ENCODE measurements at regions not wholly inside any gene's neighbourhood (a gene's known extent, or its start where the extent isn't known, plus 50 kb on each side); places are given as distances from the start of the nearest gene placed in this dataset.

DNA sequence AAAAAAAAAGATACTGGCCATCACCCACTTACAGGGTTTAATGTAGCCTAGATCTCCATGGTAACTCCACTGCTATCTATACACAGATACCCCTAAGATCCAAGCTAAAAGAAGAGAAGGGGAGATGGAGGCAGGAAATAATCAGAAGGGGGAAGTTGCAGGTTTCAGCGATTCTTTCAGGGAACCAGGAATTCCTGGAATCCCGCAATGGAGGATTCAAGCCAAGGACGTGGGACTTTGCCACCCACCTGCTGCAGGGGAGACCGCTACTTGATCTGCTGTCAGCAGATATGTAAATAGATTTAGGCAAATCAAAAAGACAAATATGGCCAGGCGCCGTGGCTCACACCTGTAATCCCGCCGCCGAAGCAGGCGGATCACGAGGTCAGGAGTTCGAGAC lies 121.1 kb downstream of the AIPL1 start:
- TF ChIP-seq ZNF8 (CRISPR knock-in tag; IDR thresholded peaks at IDR 0.05) (no peak), ISL1 (CRISPR knock-in tag; IDR thresholded peaks at IDR 0.05) (no peak), CSDC2 (CRISPR knock-in tag; IDR thresholded peaks at IDR 0.05) (no peak), ZNF70 (CRISPR knock-in tag; IDR thresholded peaks at IDR 0.05) (no peak)
- TF ChIP-seq, protein P1, sequence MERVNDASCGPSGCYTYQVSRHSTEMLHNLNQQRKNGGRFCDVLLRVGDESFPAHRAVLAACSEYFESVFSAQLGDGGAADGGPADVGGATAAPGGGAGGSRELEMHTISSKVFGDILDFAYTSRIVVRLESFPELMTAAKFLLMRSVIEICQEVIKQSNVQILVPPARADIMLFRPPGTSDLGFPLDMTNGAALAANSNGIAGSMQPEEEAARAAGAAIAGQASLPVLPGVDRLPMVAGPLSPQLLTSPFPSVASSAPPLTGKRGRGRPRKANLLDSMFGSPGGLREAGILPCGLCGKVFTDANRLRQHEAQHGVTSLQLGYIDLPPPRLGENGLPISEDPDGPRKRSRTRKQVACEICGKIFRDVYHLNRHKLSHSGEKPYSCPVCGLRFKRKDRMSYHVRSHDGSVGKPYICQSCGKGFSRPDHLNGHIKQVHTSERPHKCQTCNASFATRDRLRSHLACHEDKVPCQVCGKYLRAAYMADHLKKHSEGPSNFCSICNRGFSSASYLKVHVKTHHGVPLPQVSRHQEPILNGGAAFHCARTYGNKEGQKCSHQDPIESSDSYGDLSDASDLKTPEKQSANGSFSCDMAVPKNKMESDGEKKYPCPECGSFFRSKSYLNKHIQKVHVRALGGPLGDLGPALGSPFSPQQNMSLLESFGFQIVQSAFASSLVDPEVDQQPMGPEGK (CRISPR knock-in tag; IDR thresholded peaks at IDR 0.05; ENCODE audit: borderline replicate concordance): no peak
- ATAC-seq: no peak

DNA sequence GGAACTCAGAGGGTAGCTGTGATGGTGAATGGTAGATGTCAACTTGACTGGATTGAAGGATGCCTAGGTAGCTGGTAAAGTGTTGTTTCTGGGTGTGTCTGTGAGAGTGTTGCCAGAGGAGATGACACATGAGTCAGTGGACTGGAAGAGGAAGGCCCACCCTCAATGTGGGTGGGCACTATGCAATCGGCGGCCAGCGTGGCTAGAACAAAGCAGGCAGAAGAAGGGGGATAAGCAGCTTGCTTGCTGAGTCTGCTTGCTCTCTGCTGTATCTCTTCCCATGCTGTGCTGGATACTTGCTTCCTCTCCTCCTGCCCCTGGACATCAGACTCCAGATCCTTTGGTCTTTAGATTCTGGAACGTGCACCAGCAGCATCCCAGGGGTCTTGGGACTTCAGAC lies 128.1 kb downstream of the AIPL1 start:
- no peak for ATAC-seq
- TF ChIP-seq CSDC2 (CRISPR knock-in tag; IDR thresholded peaks at IDR 0.05): no peak
- no peak for TF ChIP-seq ZNF8 (CRISPR knock-in tag; IDR thresholded peaks at IDR 0.05)
- TF ChIP-seq, protein P2, sequence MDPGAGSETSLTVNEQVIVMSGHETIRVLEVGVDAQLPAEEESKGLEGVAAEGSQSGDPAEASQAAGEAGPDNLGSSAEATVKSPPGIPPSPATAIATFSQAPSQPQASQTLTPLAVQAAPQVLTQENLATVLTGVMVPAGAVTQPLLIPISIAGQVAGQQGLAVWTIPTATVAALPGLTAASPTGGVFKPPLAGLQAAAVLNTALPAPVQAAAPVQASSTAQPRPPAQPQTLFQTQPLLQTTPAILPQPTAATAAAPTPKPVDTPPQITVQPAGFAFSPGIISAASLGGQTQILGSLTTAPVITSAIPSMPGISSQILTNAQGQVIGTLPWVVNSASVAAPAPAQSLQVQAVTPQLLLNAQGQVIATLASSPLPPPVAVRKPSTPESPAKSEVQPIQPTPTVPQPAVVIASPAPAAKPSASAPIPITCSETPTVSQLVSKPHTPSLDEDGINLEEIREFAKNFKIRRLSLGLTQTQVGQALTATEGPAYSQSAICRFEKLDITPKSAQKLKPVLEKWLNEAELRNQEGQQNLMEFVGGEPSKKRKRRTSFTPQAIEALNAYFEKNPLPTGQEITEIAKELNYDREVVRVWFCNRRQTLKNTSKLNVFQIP (CRISPR knock-in tag; IDR thresholded peaks at IDR 0.05; ENCODE audit: borderline replicate concordance, low read depth): no peak
- no peak for TF ChIP-seq ZFP3 (CRISPR knock-in tag; IDR thresholded peaks at IDR 0.05)
- no peak for TF ChIP-seq GLIS3 (CRISPR knock-in tag; IDR thresholded peaks at IDR 0.05)
- TF ChIP-seq ZNF565 (CRISPR knock-in tag; conservative IDR thresholded peaks at IDR 0.05; ENCODE audit: low read depth): no peak
- TF ChIP-seq, protein P1 (CRISPR knock-in tag; IDR thresholded peaks at IDR 0.05; ENCODE audit: borderline replicate concordance): no peak
- TF ChIP-seq ARNTL (CRISPR knock-in tag; IDR thresholded peaks at IDR 0.05; ENCODE audit: borderline replicate concordance, low read depth): no peak
- no peak for TF ChIP-seq PPARA (CRISPR knock-in tag; IDR thresholded peaks at IDR 0.05; ENCODE audit: borderline replicate concordance)
- no peak for TF ChIP-seq ZFP30 (CRISPR knock-in tag; IDR thresholded peaks at IDR 0.05)
- TF ChIP-seq ESRRG (CRISPR knock-in tag; IDR thresholded peaks at IDR 0.05): no peak

DNA sequence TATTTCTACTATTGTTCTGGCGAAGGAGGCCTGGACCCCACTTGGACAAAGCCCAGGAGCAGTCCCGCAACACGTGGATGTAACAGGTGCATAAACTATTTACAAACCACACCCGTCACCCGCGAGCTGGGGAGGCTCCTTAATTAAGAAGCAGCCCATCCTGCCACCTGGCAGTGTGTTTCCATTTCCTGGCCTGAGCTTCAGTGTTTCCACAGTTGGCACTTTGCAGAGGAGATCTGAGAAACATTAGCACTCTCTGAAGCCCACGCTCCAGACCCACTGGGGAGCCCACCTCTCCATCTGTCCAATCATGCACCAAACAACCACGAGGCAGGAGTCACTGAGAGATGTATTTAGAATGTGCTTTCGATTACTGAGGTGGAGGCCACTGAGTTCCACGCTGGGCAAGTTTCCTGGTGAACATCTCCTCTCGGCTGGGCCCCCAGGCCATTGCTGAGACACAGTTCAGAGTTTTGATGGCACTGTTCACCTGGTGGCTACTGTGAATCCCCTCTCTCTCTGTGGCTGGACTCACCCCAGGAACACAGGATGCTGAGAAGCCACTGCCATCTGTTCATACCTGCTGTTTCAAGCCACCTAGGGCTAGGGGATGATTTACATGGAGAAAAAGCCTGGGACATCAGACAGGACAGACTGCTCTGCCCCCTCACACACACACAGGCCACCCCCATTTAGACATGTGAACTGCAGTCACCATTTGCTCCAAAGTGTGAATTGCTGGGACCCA lies 129.1 kb downstream of the AIPL1 start:
- ATAC-seq: no peak
- TF ChIP-seq TOX (CRISPR knock-in tag; IDR thresholded peaks at IDR 0.05; ENCODE audit: borderline replicate concordance) (no peak), SNAI2 (CRISPR knock-in tag; IDR thresholded peaks at IDR 0.05) (no peak)

DNA sequence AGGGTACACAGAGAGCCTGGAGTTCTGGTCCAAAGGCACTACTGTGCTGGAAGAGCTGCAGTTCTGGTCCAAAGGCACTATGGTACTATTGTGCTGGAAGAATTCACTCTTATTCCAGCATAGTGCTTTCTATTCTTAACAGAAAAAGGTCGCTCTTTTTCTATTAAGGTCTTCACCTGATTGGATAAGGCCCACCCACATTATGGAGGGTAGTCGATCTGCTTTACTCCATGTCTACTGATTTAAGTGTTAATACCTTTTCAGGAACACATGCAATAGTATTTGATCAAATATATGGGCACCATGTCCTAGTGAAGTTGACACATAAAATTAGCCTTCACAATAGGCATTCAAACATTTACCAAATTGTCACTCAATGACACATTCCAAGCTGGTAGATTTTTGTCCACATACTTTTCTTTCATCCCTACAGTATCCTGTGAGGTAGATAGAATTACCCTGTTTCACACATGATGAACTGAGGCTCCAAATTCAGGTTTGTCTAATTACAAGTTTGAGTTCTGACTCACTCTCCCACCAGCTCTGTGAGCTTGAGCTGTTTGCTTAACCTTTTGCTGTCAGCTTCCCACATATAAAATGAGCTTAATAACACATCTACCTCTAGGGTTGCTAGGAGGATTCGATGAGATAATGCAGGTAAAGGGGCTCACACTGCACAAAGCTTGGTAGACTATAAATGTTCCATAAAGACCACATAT lies 129.9 kb downstream of the AIPL1 start:
- ATAC-seq: no peak
- no peak for TF ChIP-seq ZNF565 (CRISPR knock-in tag; conservative IDR thresholded peaks at IDR 0.05; ENCODE audit: low read depth)
- TF ChIP-seq, protein P3, sequence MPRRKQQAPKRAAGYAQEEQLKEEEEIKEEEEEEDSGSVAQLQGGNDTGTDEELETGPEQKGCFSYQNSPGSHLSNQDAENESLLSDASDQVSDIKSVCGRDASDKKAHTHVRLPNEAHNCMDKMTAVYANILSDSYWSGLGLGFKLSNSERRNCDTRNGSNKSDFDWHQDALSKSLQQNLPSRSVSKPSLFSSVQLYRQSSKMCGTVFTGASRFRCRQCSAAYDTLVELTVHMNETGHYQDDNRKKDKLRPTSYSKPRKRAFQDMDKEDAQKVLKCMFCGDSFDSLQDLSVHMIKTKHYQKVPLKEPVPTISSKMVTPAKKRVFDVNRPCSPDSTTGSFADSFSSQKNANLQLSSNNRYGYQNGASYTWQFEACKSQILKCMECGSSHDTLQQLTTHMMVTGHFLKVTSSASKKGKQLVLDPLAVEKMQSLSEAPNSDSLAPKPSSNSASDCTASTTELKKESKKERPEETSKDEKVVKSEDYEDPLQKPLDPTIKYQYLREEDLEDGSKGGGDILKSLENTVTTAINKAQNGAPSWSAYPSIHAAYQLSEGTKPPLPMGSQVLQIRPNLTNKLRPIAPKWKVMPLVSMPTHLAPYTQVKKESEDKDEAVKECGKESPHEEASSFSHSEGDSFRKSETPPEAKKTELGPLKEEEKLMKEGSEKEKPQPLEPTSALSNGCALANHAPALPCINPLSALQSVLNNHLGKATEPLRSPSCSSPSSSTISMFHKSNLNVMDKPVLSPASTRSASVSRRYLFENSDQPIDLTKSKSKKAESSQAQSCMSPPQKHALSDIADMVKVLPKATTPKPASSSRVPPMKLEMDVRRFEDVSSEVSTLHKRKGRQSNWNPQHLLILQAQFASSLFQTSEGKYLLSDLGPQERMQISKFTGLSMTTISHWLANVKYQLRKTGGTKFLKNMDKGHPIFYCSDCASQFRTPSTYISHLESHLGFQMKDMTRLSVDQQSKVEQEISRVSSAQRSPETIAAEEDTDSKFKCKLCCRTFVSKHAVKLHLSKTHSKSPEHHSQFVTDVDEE (CRISPR knock-in tag; IDR thresholded peaks at IDR 0.05): no peak
- TF ChIP-seq ZFP3 (CRISPR knock-in tag; IDR thresholded peaks at IDR 0.05): no peak
- no peak for TF ChIP-seq PPARA (CRISPR knock-in tag; IDR thresholded peaks at IDR 0.05; ENCODE audit: borderline replicate concordance)
- no peak for TF ChIP-seq ISL1 (CRISPR knock-in tag; IDR thresholded peaks at IDR 0.05)
- no peak for TF ChIP-seq BACH2 (CRISPR knock-in tag; IDR thresholded peaks at IDR 0.05; ENCODE audit: borderline replicate concordance)
- TF ChIP-seq, protein P4, sequence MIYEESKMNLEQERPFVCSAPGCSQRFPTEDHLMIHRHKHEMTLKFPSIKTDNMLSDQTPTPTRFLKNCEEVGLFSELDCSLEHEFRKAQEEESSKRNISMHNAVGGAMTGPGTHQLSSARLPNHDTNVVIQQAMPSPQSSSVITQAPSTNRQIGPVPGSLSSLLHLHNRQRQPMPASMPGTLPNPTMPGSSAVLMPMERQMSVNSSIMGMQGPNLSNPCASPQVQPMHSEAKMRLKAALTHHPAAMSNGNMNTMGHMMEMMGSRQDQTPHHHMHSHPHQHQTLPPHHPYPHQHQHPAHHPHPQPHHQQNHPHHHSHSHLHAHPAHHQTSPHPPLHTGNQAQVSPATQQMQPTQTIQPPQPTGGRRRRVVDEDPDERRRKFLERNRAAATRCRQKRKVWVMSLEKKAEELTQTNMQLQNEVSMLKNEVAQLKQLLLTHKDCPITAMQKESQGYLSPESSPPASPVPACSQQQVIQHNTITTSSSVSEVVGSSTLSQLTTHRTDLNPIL (CRISPR knock-in tag; IDR thresholded peaks at IDR 0.05; ENCODE audit: low read depth): no peak

Measured in SK-N-SH treated with all-trans-retinoic acid at 6 μM for 48 hours (cell line).